HG03196 (cell line): ENCODE measurements at regions not wholly inside any gene's neighbourhood (a gene's known extent, or its start where the extent isn't known, plus 50 kb on each side); places are given as distances from the start of the nearest gene placed in this dataset.
"Not testable (repeated sequence)": the region's sequence is repeated elsewhere in the genome, so short reads cannot be mapped to it uniquely, and the experiment has no call there.

Experiments
- ATAC-seq: cut with Tn5 transposase; IDR thresholded peaks from one replicate; pipeline ENCODE4 v1.9.1; 2021; ENCODE audit not compliant: unreplicated experiment

DNA sequence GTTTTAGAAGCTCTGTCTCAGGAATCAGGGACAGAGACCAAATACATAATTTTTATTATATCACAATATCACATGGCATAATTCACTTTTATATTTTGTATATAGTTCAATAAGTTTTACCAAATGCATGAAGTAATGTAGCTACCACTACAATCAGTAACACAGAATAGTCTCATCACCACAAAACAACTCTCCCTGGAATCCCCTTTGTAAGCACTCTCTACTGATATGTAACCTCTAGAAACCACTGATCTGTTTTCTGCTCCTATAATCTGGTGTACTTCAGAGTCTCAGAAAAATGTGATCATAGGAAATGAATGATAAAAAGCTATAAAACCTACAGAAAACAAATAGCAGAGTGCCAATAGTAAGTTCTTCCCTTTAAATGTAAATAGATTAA lies 1465.9 kb downstream of the SPATA31A7 start:
- not testable (repeated sequence) for ATAC-seq

DNA sequence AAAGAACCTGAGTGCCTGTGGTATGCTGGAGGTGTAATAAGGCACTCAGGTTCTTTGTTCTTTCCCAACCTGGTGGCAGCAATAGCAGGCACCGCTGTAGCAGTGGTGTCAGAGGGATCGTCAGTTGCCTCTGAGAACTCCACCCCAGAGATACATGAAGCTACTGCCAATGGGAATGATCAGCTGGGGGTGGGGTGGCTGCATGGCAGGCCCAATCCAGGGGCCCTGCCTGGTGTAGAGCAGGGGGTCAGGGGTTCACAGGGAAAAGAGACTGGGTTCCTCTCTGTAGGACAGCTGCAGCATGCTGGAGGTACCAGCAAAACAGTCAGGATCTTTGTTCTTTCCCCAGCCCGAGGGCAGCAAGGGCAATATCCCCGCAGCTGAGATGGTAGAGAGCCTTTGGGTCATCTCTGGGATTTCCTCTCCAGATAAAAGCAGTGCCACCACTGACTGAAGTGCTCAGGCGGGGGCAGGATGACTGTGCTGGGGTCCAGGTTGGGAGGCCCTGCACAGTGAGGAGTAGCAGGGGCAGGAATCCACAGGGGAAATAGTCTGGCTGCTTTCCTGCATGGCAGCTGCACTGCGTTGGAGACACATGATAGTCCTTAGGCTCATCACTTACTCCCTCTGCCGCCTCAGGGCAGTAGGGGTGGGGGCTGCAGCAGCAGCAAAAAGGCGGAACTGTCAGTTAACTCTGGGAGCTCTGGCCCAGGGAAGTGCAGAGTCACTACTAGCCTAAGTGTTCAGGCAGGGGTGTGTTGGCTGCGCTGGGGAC lies 1473.1 kb downstream of the SPATA31A7 start:
- ATAC-seq, result not testable (repeated sequence)

DNA sequence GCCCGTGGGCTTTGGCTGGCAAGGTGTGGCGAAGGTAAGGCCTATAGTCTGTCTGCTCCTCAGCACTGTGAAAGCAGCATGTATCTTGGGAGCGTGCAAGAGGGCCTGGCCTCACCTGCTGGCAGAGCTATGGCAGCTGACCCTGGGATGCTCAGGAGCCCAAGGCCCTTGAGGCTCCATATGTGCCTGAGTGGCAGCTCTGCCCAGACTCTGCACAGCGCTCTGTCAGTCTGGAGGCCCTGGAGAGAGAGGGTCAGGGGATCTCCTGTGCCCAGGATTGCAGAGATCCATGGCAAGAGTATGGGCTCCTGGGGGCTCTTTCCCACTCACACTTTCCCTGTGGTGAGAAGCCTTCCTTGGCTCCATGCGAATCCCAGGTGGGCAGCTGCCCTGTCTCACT lies 1473.7 kb downstream of the SPATA31A7 start:
- not testable (repeated sequence) for ATAC-seq

DNA sequence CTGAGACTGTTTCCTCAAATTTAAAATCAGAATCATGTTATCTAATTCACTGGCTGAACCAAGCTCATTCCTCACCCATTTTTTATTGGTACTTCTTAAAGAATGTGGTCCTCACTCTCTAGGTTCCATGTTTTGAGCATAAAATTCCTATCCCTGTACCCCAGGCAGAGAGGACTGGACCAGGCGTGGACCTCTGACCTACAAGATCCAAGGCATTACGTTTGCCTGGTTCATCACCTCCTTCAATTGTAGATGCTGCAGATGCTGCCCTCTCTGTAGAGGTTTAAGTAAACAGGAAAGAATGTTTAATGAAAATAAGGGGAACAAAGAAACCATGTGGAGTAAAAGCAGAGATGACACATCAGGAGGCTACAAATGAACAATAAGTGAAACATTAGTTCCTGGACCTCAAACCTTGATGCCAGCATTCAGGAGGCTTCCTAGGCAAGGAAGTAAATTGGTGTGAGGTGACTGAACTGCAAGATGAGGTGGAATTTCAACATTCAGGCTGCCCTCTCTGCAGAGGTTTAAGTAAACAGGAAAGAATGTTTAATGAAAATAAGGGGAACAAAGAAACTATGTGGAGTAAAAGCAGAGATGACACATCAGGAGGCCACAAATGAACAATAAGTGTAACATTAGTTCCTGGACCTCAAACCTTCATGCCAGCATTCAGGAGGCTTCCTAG lies 1477.4 kb downstream of the SPATA31A7 start:
- ATAC-seq, result not testable (repeated sequence)

DNA sequence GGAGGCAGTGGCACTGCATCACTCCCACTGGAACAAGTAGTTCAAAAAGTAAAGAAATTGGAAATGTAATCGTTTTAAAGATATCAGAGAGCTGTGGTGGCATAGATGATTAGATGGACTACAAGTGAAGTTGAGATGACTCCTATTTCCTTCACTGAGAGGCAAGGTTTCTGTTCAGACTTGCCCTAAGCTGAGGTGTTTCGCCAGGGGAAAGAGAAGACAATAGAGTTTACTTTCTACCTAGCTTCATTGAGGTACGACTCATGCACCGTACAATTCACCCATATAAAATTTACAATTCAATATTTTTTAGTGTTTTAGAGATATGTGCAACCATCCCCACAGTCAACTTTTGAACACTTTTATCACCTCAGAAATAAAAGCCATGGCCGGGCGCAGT lies 1487.2 kb downstream of the SPATA31A7 start:
- not testable (repeated sequence) for ATAC-seq

GRCh38 chr9:62678336-62678735 lies 1488.5 kb downstream of the SPATA31A7 start:
- ATAC-seq, result peak; percentile 46

DNA sequence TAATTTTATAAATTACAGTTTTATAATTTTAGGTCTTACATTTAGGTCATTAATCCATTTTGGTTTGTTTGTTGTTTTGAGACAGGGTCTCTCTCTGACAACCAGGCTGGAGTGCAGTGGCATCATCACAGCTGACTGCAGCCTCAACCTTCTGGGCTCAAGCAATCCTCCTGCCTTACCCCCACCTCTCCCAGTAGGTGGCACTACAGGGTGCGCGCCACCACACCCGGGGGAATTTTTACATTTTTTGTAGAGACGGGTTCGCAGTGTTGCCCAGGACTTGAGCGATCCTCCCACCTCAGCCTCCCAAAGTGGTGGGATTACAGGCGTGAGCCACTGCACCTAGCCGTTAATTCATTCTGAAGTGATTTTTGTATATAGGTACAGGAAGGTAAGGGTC lies 1489.2 kb downstream of the SPATA31A7 start:
- ATAC-seq, result not testable (repeated sequence)

- not testable (repeated sequence) for ATAC-seq
Observed at GRCh38 chr9:62684833-62685647, 1495.2 kb downstream of the SPATA31A7 start.

GRCh38 chr9:62686313-62686712 lies 1496.5 kb downstream of the SPATA31A7 start:
- ATAC-seq, result not testable (repeated sequence)

DNA sequence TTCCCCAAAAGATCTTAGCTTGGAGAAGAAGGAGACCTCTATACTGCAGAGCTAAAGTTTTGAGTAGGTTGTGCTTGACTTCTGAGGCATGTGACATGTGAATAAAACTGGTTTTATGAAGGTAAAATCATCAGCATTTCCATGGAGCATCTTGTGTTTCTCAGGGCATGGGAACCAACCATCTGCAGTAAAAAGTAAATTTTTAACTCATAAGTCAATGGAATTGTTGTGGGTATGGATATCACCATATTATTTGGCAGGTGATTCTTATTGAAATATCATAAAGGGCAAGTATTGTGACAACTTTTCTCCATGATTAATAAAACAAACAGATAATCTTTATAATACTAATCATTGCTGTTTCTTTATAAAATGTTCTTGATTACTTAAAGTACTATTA lies 1503.2 kb downstream of the SPATA31A7 start:
- not testable (repeated sequence) for ATAC-seq

- ATAC-seq, result not testable (repeated sequence)
Observed at GRCh38 chr9:62711317-62711716, 1521.5 kb downstream of the SPATA31A7 start.

GRCh38 chr9:62725580-62725979 lies 1535.7 kb downstream of the SPATA31A7 start:
- not testable (repeated sequence) for ATAC-seq

DNA sequence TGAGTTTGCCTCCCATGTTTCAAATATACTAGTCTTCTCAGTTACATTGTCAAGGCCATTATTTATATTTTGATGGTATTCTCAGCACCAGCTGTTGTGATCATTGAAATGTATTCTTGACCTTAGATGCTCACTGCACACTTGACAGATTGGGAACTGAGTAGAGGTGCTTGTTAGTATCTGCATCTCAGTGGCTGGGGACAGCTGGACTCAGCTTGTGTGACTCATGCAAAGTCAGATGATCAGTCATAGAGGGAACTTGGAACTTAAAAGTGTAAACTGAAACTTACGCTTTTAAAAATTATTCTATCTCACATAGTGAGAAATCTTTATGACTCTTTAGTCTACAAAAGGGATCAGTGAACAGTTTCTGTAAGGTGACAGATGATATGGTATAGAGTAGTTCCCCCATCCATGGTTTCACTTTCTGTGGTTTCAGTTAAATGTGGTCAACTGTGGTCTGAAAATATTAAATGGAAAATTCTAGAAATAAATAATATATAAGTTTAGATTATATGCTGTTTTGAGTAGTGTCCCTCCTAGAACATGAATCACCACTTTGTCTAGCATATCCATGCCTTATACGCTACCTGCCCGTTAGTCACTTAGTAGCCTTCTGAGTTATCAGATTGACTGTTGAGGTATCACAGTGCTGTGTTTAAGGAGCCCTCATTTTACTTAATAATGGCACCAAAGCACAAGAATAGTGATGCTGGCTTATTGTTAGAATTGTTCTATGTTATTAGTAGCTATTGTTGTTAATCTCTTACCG lies 1540.6 kb downstream of the SPATA31A7 start:
- peak; percentile 93 for ATAC-seq

DNA sequence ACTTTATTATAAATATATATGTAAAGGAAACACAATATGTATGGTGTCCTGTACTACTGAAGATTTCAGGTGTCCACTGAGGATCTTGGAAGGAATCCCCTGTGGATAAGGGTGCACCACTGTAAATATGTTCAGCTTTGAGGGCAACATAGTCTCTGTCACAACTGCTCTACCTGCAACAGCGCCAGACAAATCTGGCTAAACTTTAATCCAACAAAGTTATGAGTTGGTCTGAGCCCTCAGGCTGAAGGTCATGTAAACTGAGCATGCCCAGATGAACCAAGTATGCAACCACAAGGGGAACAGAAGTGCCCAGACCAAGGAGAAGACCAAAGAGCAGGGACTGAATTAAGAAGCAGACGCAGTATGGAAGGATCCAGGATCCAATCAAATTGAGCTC lies 1541.2 kb downstream of the SPATA31A7 start:
- ATAC-seq, result not testable (repeated sequence)

DNA sequence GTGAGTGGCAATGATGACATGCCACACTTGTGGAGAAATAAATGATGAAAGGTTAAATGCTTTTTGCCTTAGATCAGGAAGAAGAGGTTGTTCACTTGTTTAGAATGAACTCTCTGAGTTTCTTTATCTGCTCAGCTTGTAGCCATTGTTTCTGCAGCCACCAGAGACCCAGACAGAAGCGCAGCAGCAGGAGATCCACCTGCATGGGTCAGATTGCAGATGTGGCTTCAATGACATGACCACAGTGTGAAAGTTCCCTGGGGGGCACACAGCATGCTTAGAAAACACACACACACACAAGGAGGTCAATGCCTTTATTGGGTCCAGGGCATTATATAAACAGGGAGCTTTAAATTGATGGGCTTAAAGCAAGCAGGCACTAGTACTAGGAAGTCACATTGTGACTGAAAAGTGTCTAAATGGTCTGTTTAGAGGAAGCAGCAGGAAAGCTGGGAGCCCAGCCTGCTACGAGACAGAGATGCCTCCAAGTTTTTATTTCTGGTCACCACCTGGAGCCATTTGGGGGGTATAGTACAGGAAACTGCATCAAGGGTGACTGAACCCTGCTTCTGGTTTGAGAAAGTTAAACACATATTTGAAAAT lies 1547.3 kb downstream of the SPATA31A7 start:
- not testable (repeated sequence) for ATAC-seq

DNA sequence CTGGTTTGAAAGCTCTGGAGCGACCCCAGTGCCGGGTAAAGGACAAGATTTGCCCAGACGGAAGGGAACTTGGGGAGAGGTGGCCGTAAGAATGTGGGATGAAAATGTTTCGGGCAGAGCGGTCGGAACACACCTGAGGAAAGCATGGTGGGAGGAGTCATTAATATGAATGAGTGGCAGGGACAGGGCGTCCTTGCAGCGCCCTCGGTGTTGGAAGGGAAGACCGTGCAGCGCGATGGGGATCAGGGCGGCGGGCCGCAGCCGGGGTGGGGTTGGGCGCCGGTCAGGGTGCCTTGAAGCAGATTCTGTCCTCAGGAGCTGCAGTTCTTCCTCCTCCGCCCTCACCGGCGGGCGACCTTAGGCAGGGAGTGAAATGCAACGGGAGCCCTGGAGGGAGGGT lies 1548.1 kb downstream of the SPATA31A7 start:
- not testable (repeated sequence) for ATAC-seq

DNA sequence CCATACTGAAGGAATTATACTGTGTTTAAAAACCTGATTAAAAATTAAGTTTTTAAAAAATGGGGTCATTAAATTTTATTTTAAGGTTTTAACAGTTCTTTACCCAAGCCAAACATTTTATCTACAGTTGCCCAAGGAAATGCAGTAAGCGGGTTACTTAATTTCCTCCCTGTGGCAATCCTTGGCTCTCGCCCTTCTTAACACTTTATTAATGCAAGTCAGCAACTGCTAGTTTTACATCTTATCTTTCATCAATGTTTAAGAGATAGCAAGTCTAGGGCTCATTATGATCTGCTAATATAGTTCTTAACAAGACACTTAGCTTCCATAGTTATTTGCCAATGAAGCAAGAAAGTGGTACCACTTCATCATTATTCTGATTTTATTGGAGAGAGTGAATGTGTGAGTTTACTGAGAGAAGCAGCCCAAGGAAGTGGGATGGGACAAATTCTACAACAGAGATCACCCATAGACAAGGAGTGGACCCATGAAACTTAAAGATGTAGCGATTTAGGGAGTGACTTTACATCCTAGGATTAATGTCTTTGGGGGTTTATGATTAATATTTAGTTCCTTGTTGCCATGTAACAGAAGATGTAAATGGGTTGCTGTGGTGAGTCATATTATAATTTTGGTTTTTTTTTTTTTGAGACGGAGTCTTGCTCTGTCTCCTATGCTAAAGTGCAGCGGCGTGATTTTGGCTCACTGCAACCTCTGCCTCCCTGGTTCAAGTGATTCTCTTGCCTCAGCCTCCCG lies 1556.1 kb downstream of the SPATA31A7 start:
- not testable (repeated sequence) for ATAC-seq
